ENCODE measurements at regions not wholly inside any gene's neighbourhood (a gene's known extent, or its start where the extent isn't known, plus 50 kb on each side); places are given as distances from the start of the nearest gene placed in this dataset.

- TF ChIP-seq, protein P1, sequence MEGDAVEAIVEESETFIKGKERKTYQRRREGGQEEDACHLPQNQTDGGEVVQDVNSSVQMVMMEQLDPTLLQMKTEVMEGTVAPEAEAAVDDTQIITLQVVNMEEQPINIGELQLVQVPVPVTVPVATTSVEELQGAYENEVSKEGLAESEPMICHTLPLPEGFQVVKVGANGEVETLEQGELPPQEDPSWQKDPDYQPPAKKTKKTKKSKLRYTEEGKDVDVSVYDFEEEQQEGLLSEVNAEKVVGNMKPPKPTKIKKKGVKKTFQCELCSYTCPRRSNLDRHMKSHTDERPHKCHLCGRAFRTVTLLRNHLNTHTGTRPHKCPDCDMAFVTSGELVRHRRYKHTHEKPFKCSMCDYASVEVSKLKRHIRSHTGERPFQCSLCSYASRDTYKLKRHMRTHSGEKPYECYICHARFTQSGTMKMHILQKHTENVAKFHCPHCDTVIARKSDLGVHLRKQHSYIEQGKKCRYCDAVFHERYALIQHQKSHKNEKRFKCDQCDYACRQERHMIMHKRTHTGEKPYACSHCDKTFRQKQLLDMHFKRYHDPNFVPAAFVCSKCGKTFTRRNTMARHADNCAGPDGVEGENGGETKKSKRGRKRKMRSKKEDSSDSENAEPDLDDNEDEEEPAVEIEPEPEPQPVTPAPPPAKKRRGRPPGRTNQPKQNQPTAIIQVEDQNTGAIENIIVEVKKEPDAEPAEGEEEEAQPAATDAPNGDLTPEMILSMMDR (conservative IDR thresholded peaks at IDR 0.05; ENCODE audit: low read length): no peak
- TF ChIP-seq EZH2phosphoT487 (IDR thresholded peaks at IDR 0.05; ENCODE audit: borderline replicate concordance): no peak
Measured at GRCh38 chr1:55609630-55610029, 394.5 kb upstream of the USP24 start.

Data from Loucy (cell line).